ENCODE measurements at regions not wholly inside any gene's neighbourhood (a gene's known extent, or its start where the extent isn't known, plus 50 kb on each side); places are given as distances from the start of the nearest gene placed in this dataset.

DNA sequence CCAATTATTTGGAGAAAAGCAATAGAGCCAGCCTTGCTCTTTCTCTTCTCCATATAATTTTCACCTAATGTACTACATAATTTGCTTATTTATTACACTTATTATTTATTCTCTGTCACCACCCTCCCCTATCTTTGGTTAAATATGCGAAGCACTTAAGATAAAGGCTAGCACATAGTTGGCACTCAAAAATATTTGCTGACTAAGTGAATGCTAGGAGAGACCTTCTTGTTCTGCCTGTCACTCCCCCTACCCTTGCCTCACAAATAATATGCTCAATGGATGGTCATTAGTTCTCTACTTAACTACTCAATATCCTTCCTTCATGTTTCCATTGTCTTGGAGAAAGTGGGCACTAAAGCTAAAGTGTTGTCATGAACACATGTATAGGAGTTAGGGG, 139.7 kb upstream of the ZC3H11B start:
- no CpG with 5 or more reads among the region's 1 CpG for WGBS, 2 experiments (ENCODE audit: extremely low coverage in 2 of 2, insufficient read length in 1 of 2)
- in situ Hi-C loops (cut with MboI; ENCODE audit: low sequenced_read_pairs): no loop called here
- H2BK120ac ChIP-seq (ENCODE audit: low read depth, low read length): no peak overlapping the region

More for the DNA sequence above, 139.7 kb upstream of the ZC3H11B start:
- H3K79me1 ChIP-seq (ENCODE audit: low read depth in 1 of 2, low read length in 2 of 2): no peaks in the 10 kb centered on the region
- H3K4me1 ChIP-seq (ENCODE audit: control insufficient read depth, insufficient read depth, low read length): no peaks in the 10 kb centered on the region
- H3K9me3 ChIP-seq (ENCODE audit: control insufficient read depth, insufficient read depth, low read length): no peaks in the 10 kb centered on the region
- H2AK5ac ChIP-seq (ENCODE audit: low read depth, low read length): no peak overlapping the region
- H2AK9ac ChIP-seq (replicated peaks; ENCODE audit: low read depth, low read length, poor library complexity): no peak overlapping the region
- H2BK5ac ChIP-seq (ENCODE audit: low read depth, low read length, poor library complexity, severe bottlenecking): no peak overlapping the region
- H3K36me3 ChIP-seq (ENCODE audit: control insufficient read depth, insufficient read depth, low read length): no peaks in the 10 kb centered on the region
- no peak for TF ChIP-seq SMC3 (IDR thresholded peaks at IDR 0.05; ENCODE audit: low read depth, low read length)
- TF ChIP-seq BHLHE40 (IDR thresholded peaks at IDR 0.05; ENCODE audit: low read depth, low read length): no peak
- TF ChIP-seq NFE2L2 (IDR thresholded peaks at IDR 0.05; ENCODE audit: low read depth, low read length): no peak
- TF ChIP-seq, protein P1, sequence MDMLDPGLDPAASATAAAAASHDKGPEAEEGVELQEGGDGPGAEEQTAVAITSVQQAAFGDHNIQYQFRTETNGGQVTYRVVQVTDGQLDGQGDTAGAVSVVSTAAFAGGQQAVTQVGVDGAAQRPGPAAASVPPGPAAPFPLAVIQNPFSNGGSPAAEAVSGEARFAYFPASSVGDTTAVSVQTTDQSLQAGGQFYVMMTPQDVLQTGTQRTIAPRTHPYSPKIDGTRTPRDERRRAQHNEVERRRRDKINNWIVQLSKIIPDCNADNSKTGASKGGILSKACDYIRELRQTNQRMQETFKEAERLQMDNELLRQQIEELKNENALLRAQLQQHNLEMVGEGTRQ (IDR thresholded peaks at IDR 0.05; ENCODE audit: low read depth, low read length): no peak
- peak; percentile 68 for TF ChIP-seq MAFK (IDR thresholded peaks at IDR 0.05; ENCODE audit: low read depth, low read length)
- intact Hi-C loops (cut with micrococcal nuclease) (no loop called here), dilution Hi-C loops (cut with HindIII; ENCODE audit: low sequenced_read_pairs, unreplicated experiment) (no loop called here)
- H3K23ac ChIP-seq (ENCODE audit: low read depth, low read length): no peak overlapping the region
- no peak overlapping the region for H3K56ac ChIP-seq (ENCODE audit: extremely low read depth, insufficient read depth, low read length)
- POLR2A ChIA-PET (ENCODE audit: unreplicated experiment): no interaction called here
- H4K5ac ChIP-seq (ENCODE audit: low read depth, low read length): no peak overlapping the region
- H4K8ac ChIP-seq (ENCODE audit: low read depth in 2 of 2, low read length in 2 of 2): no peak overlapping the region
- H3K27me3 ChIP-seq (ENCODE audit: control insufficient read depth, insufficient read depth, low read length): no peaks in the 10 kb centered on the region
- no peak overlapping the region for H2BK15ac ChIP-seq (ENCODE audit: low read depth, low read length)
- no peak overlapping the region for H3K4me3 ChIP-seq (ENCODE audit: insufficient read depth, low read depth, low read length)
- H4K20me1 ChIP-seq (ENCODE audit: insufficient read depth, low read length): no peaks in the 10 kb centered on the region
- no peak overlapping the region for H3K4ac ChIP-seq (ENCODE audit: low read depth, low read length)
- H2BK20ac ChIP-seq (ENCODE audit: low read depth, low read length): no peak overlapping the region
- H3K4me2 ChIP-seq (ENCODE audit: low read depth, low read length): no peak overlapping the region
- H2AFZ ChIP-seq (replicated peaks; ENCODE audit: low read length, poor library complexity): no peak overlapping the region
- BruUV-seq (replicated peaks): no TSS peak
- no peak overlapping the region for H3K27ac ChIP-seq (ENCODE audit: insufficient read depth, low read length)
- DNase-seq (no peak), ATAC-seq (ENCODE audit: low read depth) (no peak)
- H3K14ac ChIP-seq (replicated peaks; ENCODE audit: low read depth, low read length): no peak overlapping the region
- H3K9ac ChIP-seq (ENCODE audit: low read depth, low read length): no peak overlapping the region
- CTCF ChIA-PET: no interaction called here
- no peak overlapping the region for H3K18ac ChIP-seq (ENCODE audit: low read depth, low read length)
- H4K91ac ChIP-seq (ENCODE audit: insufficient read depth, low read depth, low read length): no peak overlapping the region
- no peaks in the 10 kb centered on the region for H3K9me1 ChIP-seq (ENCODE audit: insufficient read depth, low read length)
